ENCODE measurements at regions not wholly inside any gene's neighbourhood (a gene's known extent, or its start where the extent isn't known, plus 50 kb on each side); places are given as distances from the start of the nearest gene placed in this dataset.

- no peaks in the 10 kb centered on the region for H3K9me2 ChIP-seq (ENCODE audit: insufficient read depth, low read length)
- H3K4me3 ChIP-seq (ENCODE audit: low read depth, low read length, poor library complexity, severe bottlenecking), result peak overlapping the region; percentile 58
- ChIA-PET POLR2A (interaction anchor here (0.6 to 1.7 kb wide), 4 partner anchors 10 to 543 kb away, joined by 3 to 4 read pairs (median 4); no protein-coding TSS in a partner anchor), CTCF (ENCODE audit: unreplicated experiment) (no interaction called here)
- no peaks in the 10 kb centered on the region for H3K36me3 ChIP-seq (ENCODE audit: insufficient read depth, low read length)
- H3K79me2 ChIP-seq (ENCODE audit: insufficient read depth, low read depth, low read length), result no peaks in the 10 kb centered on the region
- BruUV-seq (replicated peaks), result no TSS peak
- intact Hi-C loops (cut with micrococcal nuclease; ENCODE audit: unreplicated experiment), result no loop called here
- no peaks in the 10 kb centered on the region for H4K20me1 ChIP-seq (ENCODE audit: insufficient read depth, low read length)
- TF ChIP-seq, protein P1, sequence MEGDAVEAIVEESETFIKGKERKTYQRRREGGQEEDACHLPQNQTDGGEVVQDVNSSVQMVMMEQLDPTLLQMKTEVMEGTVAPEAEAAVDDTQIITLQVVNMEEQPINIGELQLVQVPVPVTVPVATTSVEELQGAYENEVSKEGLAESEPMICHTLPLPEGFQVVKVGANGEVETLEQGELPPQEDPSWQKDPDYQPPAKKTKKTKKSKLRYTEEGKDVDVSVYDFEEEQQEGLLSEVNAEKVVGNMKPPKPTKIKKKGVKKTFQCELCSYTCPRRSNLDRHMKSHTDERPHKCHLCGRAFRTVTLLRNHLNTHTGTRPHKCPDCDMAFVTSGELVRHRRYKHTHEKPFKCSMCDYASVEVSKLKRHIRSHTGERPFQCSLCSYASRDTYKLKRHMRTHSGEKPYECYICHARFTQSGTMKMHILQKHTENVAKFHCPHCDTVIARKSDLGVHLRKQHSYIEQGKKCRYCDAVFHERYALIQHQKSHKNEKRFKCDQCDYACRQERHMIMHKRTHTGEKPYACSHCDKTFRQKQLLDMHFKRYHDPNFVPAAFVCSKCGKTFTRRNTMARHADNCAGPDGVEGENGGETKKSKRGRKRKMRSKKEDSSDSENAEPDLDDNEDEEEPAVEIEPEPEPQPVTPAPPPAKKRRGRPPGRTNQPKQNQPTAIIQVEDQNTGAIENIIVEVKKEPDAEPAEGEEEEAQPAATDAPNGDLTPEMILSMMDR (conservative IDR thresholded peaks at IDR 0.05; ENCODE audit: low read length), result no peak
- no peak for TF ChIP-seq EZH2phosphoT487 (IDR thresholded peaks at IDR 0.05; ENCODE audit: borderline replicate concordance, low read depth, low read length)
- DNase-seq (ENCODE audit: low spot score), result peak; percentile 77
- peak overlapping the region; percentile 35 for H3K27ac ChIP-seq (ENCODE audit: low read depth, low read length, poor library complexity, severe bottlenecking)
- H2AFZ ChIP-seq (ENCODE audit: low read length), result peak overlapping the region; percentile 100
- peaks cover 6% of the 10 kb centered on the region; the same call in 1 of the 2 replicates for H3K9me3 ChIP-seq (ENCODE audit: low read length)
- H3K4me2 ChIP-seq (ENCODE audit: low read length), result peak overlapping the region; percentile 80
- peaks cover 16% of the 10 kb centered on the region for H3K4me1 ChIP-seq (ENCODE audit: insufficient read depth, low read length, poor library complexity, severe bottlenecking)
These were observed 192.6 kb downstream of the CASP12 start for GRCh38 chr11:104705490-104706190.

GRCh38 chr11:104704888-104705287 lies 193.4 kb downstream of the CASP12 start:
- ChIA-PET CTCF (ENCODE audit: unreplicated experiment) (no interaction called here), POLR2A (interaction anchor here (0.6 to 1.7 kb wide), 3 partner anchors 9 to 542 kb away, joined by 3 to 4 read pairs (median 4); no protein-coding TSS in a partner anchor)
- H3K9me2 ChIP-seq (ENCODE audit: insufficient read depth, low read length), result no peaks in the 10 kb centered on the region
- peak overlapping the region; percentile 80 for H3K4me2 ChIP-seq (ENCODE audit: low read length)
- H3K27ac ChIP-seq (ENCODE audit: low read depth, low read length, poor library complexity, severe bottlenecking), result no peak overlapping the region
- H3K4me3 ChIP-seq (ENCODE audit: low read depth, low read length, poor library complexity, severe bottlenecking), result peak overlapping the region; percentile 58
- TF ChIP-seq, protein P1 (conservative IDR thresholded peaks at IDR 0.05; ENCODE audit: low read length), result no peak
- TF ChIP-seq EZH2phosphoT487 (IDR thresholded peaks at IDR 0.05; ENCODE audit: borderline replicate concordance, low read depth, low read length), result no peak
- H3K4me1 ChIP-seq (ENCODE audit: insufficient read depth, low read length, poor library complexity, severe bottlenecking), result peaks cover 16% of the 10 kb centered on the region
- H3K36me3 ChIP-seq (ENCODE audit: insufficient read depth, low read length), result no peaks in the 10 kb centered on the region
- intact Hi-C loops (cut with micrococcal nuclease; ENCODE audit: unreplicated experiment), result no loop called here
- peaks cover 6% of the 10 kb centered on the region; the same call in 1 of the 2 replicates for H3K9me3 ChIP-seq (ENCODE audit: low read length)
- BruUV-seq (replicated peaks), result no TSS peak
- H4K20me1 ChIP-seq (ENCODE audit: insufficient read depth, low read length), result no peaks in the 10 kb centered on the region
- H2AFZ ChIP-seq (ENCODE audit: low read length), result peak overlapping the region; percentile 100
- DNase-seq (ENCODE audit: low spot score), result no peak
- no peaks in the 10 kb centered on the region for H3K79me2 ChIP-seq (ENCODE audit: insufficient read depth, low read depth, low read length)
